Endodermal cell (in vitro differentiated cells): ENCODE measurements at regions not wholly inside any gene's neighbourhood (a gene's known extent, or its start where the extent isn't known, plus 50 kb on each side); places are given as distances from the start of the nearest gene placed in this dataset.
"Not testable (repeated sequence)": the region's sequence is repeated elsewhere in the genome, so short reads cannot be mapped to it uniquely, and the experiment has no call there.

Experiments
- DNase-seq: peaks from one replicate; pipeline ENCODE4 v3.0.0-alpha.2; 2017
- H3K27ac ChIP-seq: 2 replicates; pipeline ENCODE4 v1.5.1; 2013; ENCODE audit warnings: mild to moderate bottlenecking, low read depth, low read length, moderate library complexity
- H3K27me3 ChIP-seq: 2 replicates; pipeline ENCODE4 v1.6.1; 2013; ENCODE audit warnings: mild to moderate bottlenecking, low read length, moderate library complexity; ENCODE audit not compliant: insufficient read depth, control insufficient read depth, poor library complexity, severe bottlenecking
- H3K36me3 ChIP-seq: 2 replicates; pipeline ENCODE4 v1.7.0; 2013; ENCODE audit warnings: mild to moderate bottlenecking, low read length, moderate library complexity; ENCODE audit not compliant: control insufficient read depth, insufficient read depth
- H3K4me1 ChIP-seq: one replicate; pipeline ENCODE4 v1.7.0; 2013; ENCODE audit warnings: low read length; ENCODE audit not compliant: control insufficient read depth, insufficient read depth
- H3K4me3 ChIP-seq: 2 replicates; pipeline ENCODE4 v1.5.1; 2013; ENCODE audit warnings: mild to moderate bottlenecking, low read length, moderate library complexity
- H3K9ac ChIP-seq: 2 replicates; pipeline ENCODE4 v1.6.1; 2013; ENCODE audit warnings: mild to moderate bottlenecking, low read length, moderate library complexity; ENCODE audit not compliant: poor library complexity, severe bottlenecking; ENCODE audit errors: extremely low read depth
- H3K9me3 ChIP-seq: 2 replicates; pipeline ENCODE4 v1.6.1; 2013; ENCODE audit warnings: mild to moderate bottlenecking, low read length, moderate library complexity; ENCODE audit not compliant: control insufficient read depth
- H3K27ac Mint-ChIP-seq: 2 replicates; pipeline ENCODE4 v1.8.0; 2020; ENCODE audit warnings: mixed read lengths
- H3K27me3 Mint-ChIP-seq: 2 replicates; pipeline ENCODE4 v1.8.0; 2021; ENCODE audit warnings: mild to moderate bottlenecking, mixed read lengths; ENCODE audit not compliant: insufficient read depth
- H3K36me3 Mint-ChIP-seq: 2 replicates; pipeline ENCODE4 v1.8.0; 2020; ENCODE audit warnings: low read depth, mixed read lengths
- H3K4me1 Mint-ChIP-seq: 2 replicates; pipeline ENCODE4 v1.8.0; 2020; ENCODE audit warnings: mixed read lengths
- H3K4me3 Mint-ChIP-seq: 2 replicates; pipeline ENCODE4 v1.8.0; 2020; ENCODE audit warnings: mild to moderate bottlenecking, moderate library complexity, mixed read lengths
- H3K9me3 Mint-ChIP-seq: 2 replicates; pipeline ENCODE4 v1.8.0; 2020; ENCODE audit warnings: mild to moderate bottlenecking, mixed read lengths
- WGBS, 2 experiments: methylation state at CpG; one replicate each; pipeline versions ENCODE4 v1.1.5 to v1.1.7; 2013; ENCODE audit warnings: missing lambda C conversion rate in 2 of 2, mixed read lengths in 1 of 2; ENCODE audit not compliant: insufficient coverage in 1 of 2, insufficient read length in 1 of 2; 5-methylcytosine and 5-hydroxymethylcytosine counted together
- TF ChIP-seq, protein P1 (sequence below): fragments of 200-600 bp; sonication (generic); conservative IDR thresholded peaks from 2 replicates; pipeline ENCODE4 v1.5.0; 2021; ENCODE audit warnings: antibody characterized with exemption, mild to moderate bottlenecking

DNA sequence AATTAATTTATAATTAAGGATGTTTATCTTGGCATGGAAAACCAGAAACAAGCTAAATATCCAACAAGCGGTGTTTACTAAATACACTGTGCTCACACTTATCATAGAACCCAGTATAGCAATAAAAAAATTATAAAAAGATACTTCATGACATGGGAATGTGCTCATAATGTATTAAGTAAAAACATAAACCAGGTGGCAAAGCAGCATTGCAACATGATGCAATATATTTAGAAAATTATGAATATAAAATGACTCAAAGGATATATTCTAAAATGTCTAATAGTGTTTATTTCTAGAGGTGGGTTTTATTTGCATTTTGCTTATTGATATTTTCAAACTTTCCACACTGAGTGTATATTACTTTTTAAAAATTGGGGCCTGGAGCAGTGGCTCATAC, 84.4 kb upstream of the ATL2 start:
- no peak for DNase-seq
- Mint-ChIP-seq H3K27ac (no peak overlapping the region), H3K4me1 (peaks cover 9% of the 10 kb centered on the region), H3K36me3 (no peaks in the 10 kb centered on the region), H3K9me3 (no peaks in the 10 kb centered on the region), H3K4me3 (no peak overlapping the region), H3K27me3 (peaks cover 3% of the 10 kb centered on the region)
- Histone ChIP-seq H3K4me3 (no peak overlapping the region), H3K9ac (no peak overlapping the region), H3K4me1 (peaks cover 4% of the 10 kb centered on the region), H3K36me3 (no peaks in the 10 kb centered on the region), H3K27me3 (no peaks in the 10 kb centered on the region), H3K27ac (no peak overlapping the region), H3K9me3 (no peaks in the 10 kb centered on the region)
- no CpG with 5 or more reads among the region's 1 CpG for WGBS, 2 experiments
- TF ChIP-seq, protein P1, sequence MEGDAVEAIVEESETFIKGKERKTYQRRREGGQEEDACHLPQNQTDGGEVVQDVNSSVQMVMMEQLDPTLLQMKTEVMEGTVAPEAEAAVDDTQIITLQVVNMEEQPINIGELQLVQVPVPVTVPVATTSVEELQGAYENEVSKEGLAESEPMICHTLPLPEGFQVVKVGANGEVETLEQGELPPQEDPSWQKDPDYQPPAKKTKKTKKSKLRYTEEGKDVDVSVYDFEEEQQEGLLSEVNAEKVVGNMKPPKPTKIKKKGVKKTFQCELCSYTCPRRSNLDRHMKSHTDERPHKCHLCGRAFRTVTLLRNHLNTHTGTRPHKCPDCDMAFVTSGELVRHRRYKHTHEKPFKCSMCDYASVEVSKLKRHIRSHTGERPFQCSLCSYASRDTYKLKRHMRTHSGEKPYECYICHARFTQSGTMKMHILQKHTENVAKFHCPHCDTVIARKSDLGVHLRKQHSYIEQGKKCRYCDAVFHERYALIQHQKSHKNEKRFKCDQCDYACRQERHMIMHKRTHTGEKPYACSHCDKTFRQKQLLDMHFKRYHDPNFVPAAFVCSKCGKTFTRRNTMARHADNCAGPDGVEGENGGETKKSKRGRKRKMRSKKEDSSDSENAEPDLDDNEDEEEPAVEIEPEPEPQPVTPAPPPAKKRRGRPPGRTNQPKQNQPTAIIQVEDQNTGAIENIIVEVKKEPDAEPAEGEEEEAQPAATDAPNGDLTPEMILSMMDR: no peak

DNA sequence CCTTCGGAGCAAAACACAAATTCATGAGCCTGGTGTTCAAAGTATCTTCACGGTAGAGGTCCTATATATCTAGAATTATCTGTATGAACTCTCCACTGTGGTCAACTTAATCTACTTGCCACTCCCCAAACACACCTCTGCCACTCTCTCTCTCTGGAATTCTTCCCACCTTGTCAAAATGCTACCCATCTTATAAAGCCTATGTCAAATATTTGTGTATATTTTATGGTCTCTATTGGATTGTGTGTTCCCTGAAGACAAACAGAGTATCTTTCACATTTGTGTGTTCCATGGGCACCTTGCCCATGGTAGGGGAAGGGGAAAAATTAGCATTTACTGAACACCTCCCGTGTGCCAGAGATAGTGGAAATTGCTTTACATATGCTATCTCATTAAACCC, 83.2 kb upstream of the ATL2 start:
- no peaks in the 10 kb centered on the region for H3K36me3 Mint-ChIP-seq
- Histone ChIP-seq H3K27me3 (no peaks in the 10 kb centered on the region), H3K36me3 (no peaks in the 10 kb centered on the region), H3K9ac (no peak overlapping the region), H3K4me1 (peaks cover 4% of the 10 kb centered on the region), H3K27ac (no peak overlapping the region), H3K4me3 (no peak overlapping the region), H3K9me3 (no peaks in the 10 kb centered on the region)
- H3K27me3 Mint-ChIP-seq: peaks cover 3% of the 10 kb centered on the region
- 94 to 100% methylated on average over 2 to 3 of the region's 3 CpGs for WGBS, 2 experiments
- no peak for DNase-seq
- H3K27ac Mint-ChIP-seq: no peak overlapping the region
- no peak overlapping the region for H3K4me3 Mint-ChIP-seq
- peaks cover 5% of the 10 kb centered on the region for H3K4me1 Mint-ChIP-seq
- TF ChIP-seq, protein P1: no peak
- no peaks in the 10 kb centered on the region for H3K9me3 Mint-ChIP-seq

DNA sequence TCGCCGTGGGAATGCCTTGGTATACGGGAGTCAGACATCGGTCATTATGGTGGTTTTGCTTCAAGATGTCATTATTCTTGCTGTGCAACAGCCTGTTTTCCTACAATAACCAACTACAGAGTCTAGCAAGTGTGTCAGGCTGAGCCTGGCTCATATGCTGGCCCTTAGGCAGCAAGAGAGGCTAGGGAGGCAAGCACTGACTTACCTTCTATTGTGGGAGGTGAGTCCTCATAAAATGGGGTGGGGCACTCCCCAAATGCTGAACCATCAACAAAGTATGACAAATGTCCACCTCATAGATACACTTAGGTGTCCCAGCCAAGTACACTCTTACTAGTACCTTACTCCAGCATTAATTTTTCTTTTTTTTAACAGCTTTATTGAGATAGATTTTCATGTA, 77.0 kb upstream of the ATL2 start:
- Histone ChIP-seq H3K9me3 (no peaks in the 10 kb centered on the region), H3K36me3 (no peaks in the 10 kb centered on the region), H3K27ac (no peak overlapping the region), H3K9ac (no peak overlapping the region), H3K4me1 (peaks cover 3% of the 10 kb centered on the region), H3K27me3 (no peaks in the 10 kb centered on the region), H3K4me3 (no peak overlapping the region)
- Mint-ChIP-seq H3K27me3 (peaks cover 5% of the 10 kb centered on the region), H3K27ac (no peak overlapping the region), H3K36me3 (no peaks in the 10 kb centered on the region), H3K4me3 (no peak overlapping the region), H3K4me1 (peaks cover 7% of the 10 kb centered on the region), H3K9me3 (no peaks in the 10 kb centered on the region)
- no peak for DNase-seq
- TF ChIP-seq, protein P1: no peak
- WGBS, 2 experiments: 95 to 99% methylated on average over 4 of the region's 4 CpGs

DNA sequence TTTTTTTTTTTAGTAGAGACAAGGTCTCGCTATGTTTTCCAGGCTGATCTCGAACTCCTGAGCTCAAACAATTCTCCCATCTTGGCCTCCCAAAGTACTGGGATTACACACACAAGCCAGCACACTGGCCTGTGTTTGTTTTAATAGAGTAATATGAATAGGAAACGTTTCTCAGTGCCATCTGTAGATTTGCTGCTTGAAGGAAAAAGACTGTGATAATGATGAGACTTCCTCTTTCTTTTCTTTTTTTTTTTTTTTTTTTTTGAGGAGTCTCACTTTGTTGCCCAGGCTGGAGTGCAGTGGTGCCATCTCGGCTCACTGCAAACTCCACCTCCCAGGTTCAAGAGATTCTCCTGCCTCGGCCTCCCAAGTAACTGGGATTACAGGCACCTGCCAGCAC, 74.7 kb upstream of the ATL2 start:
- H3K9me3 ChIP-seq, H3K9me3 Mint-ChIP-seq, H3K9ac ChIP-seq, H3K4me1 ChIP-seq, H3K4me3 Mint-ChIP-seq, H3K36me3 ChIP-seq, H3K4me3 ChIP-seq, H3K27me3 Mint-ChIP-seq, DNase-seq, H3K36me3 Mint-ChIP-seq, H3K27ac ChIP-seq, H3K27ac Mint-ChIP-seq, H3K27me3 ChIP-seq: not testable (repeated sequence)
- H3K4me1 Mint-ChIP-seq: peaks cover 14% of the 10 kb centered on the region
- WGBS, 2 experiments: 98 to 100% methylated on average over 2 to 5 of the region's 5 CpGs
